ENCODE measurements at regions not wholly inside any gene's neighbourhood (a gene's known extent, or its start where the extent isn't known, plus 50 kb on each side); places are given as distances from the start of the nearest gene placed in this dataset.

GRCh38 chr20:17810847-17811627 lies 111.3 kb downstream of the BANF2 start:
- Histone ChIP-seq H2BK20ac (ENCODE audit: low read length) (no peak overlapping the region), H2BK15ac (ENCODE audit: low read length) (no peak overlapping the region), H4K8ac (ENCODE audit: extremely low read depth, insufficient read depth, low read length) (no peak overlapping the region), H4K91ac (replicated peaks; ENCODE audit: insufficient read length, low read length) (no peak overlapping the region), H3K9ac (replicated peaks in 1 of 4; ENCODE audit: extremely low read depth in 1 of 4, low read depth in 3 of 4, low read length in 3 of 4) (no peak overlapping the region), H3K4me1 (replicated peaks in 1 of 4; ENCODE audit: control insufficient read depth in 3 of 4, insufficient read depth in 4 of 4, low read length in 3 of 4) (peaks cover 0 to 6% (median 4%) of the 10 kb centered on the region in 4 experiments; a peak in 4 of 7 replicates), H3K27me3 (replicated peaks in 1 of 4; ENCODE audit: control insufficient read depth in 3 of 4, extremely low read depth in 1 of 4, insufficient read depth in 3 of 4, low read length in 3 of 4) (no peaks in the 10 kb centered on the region), H3K4me3 (ENCODE audit: extremely low read depth in 1 of 4, insufficient read depth in 2 of 4, low read depth in 3 of 4, low read length in 4 of 4) (no peak overlapping the region), H3K23me2 (ENCODE audit: low read depth, low read length) (peaks cover 2% of the 10 kb centered on the region; the same call in 1 of the 2 replicates), H4K20me1 (replicated peaks in 1 of 2; ENCODE audit: control insufficient read depth in 1 of 2, insufficient read depth in 2 of 2, low read length in 2 of 2) (no peaks in the 10 kb centered on the region), H2AFZ (ENCODE audit: low read length) (no peak overlapping the region), H4K5ac (ENCODE audit: insufficient read length, low read depth, low read length) (no peak overlapping the region), H3K9me3 (ENCODE audit: insufficient read depth in 2 of 2, low read depth in 1 of 2, low read length in 1 of 2) (no peaks in the 10 kb centered on the region), H3K56ac (replicated peaks; ENCODE audit: insufficient read length, low read depth, low read length) (no peak overlapping the region), H3K4me2 (ENCODE audit: insufficient read depth in 1 of 2, low read depth in 2 of 2, low read length in 2 of 2) (no peak overlapping the region), H3K23ac (ENCODE audit: insufficient read length) (no peak overlapping the region), H3K79me1 (ENCODE audit: low read depth, low read length) (no peaks in the 10 kb centered on the region), H2BK5ac (ENCODE audit: low read depth, low read length) (no peak overlapping the region), H2BK120ac (replicated peaks; ENCODE audit: low read depth, low read length) (no peak overlapping the region), H3K79me2 (ENCODE audit: control insufficient read depth in 1 of 2, insufficient read depth in 2 of 2, low read length in 2 of 2) (no peaks in the 10 kb centered on the region), H3K18ac (ENCODE audit: extremely low read depth, low read length) (no peak overlapping the region), H2AK5ac (ENCODE audit: low read depth, low read length) (no peak overlapping the region), H2BK12ac (ENCODE audit: low read depth, low read length) (no peak overlapping the region; the same call in 1 of the 2 replicates), H3K36me3 (ENCODE audit: control insufficient read depth in 2 of 4, insufficient read depth in 4 of 4, low read length in 3 of 4) (no peaks in the 10 kb centered on the region), H3K14ac (ENCODE audit: insufficient read length) (no peak overlapping the region), H3K4ac (replicated peaks; ENCODE audit: insufficient read length, low read depth, low read length) (no peak overlapping the region), H3K27ac (ENCODE audit: low read depth, low read length) (no peak overlapping the region)
- DNase-seq (ENCODE audit: low read depth in 1 of 2, low spot score in 2 of 2) (no peak), FAIRE-seq (no peak)
- POLR2A ChIA-PET (ENCODE audit: partially characterized antibody) = interaction anchor here (1.0 kb wide), 1 partner anchor 129 kb away, joined by 3 read pairs; no protein-coding TSS in a partner anchor
- WGBS, 2 experiments (ENCODE audit: extremely low coverage in 1 of 2, insufficient coverage in 1 of 2, insufficient read length in 1 of 2, insufficient replicate concordance in 2 of 2, low coverage in 1 of 2, low lambda C conversion rate in 2 of 2, missing lambda C conversion rate in 1 of 2) = 94% methylated on average over 8 of the region's 9 CpGs; no CpG with 5 or more reads in 1 of the 2 experiments
- CTCF ChIA-PET (ENCODE audit: partially characterized antibody) = interaction anchor here (0.9 to 2.0 kb wide), 4 partner anchors 12 to 131 kb away, joined by 3 to 7 read pairs (median 4); partner anchors contain the start of gene RRBP1
- TF ChIP-seq POLR2AphosphoS5 (IDR thresholded peaks at IDR 0.05; ENCODE audit: low read depth, low read length) (no peak), MAFK (IDR thresholded peaks at IDR 0.05; ENCODE audit: low read depth, low read length) (no peak), E2F6 (IDR thresholded peaks at IDR 0.05) (no peak), SIRT6 (IDR thresholded peaks at IDR 0.05; ENCODE audit: low read length) (no peak), SP4 (IDR thresholded peaks at IDR 0.05; ENCODE audit: low read length) (no peak)
- TF ChIP-seq, protein P1, sequence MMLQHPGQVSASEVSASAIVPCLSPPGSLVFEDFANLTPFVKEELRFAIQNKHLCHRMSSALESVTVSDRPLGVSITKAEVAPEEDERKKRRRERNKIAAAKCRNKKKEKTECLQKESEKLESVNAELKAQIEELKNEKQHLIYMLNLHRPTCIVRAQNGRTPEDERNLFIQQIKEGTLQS (IDR thresholded peaks at IDR 0.05; ENCODE audit: insufficient read depth, low read depth, low read length) = no peak

All from H1 (cell line).